SK-N-SH (cell line): ENCODE measurements at regions not wholly inside any gene's neighbourhood (a gene's known extent, or its start where the extent isn't known, plus 50 kb on each side); places are given as distances from the start of the nearest gene placed in this dataset.

Experiments used
- CTCF ChIA-PET: fragments of 300-600, 350-600 bp; formaldehyde crosslinking; extraction: SDS; loops from one replicate; lab custom pipeline; 2021; lab: Yijun Ruan, JAX
- POLR2A ChIA-PET: fragments of 350-600 bp; sonication (Branson Sonifier 250); formaldehyde crosslinking; extraction: SDS; loops from one replicate; lab custom pipeline; 2020; ENCODE audit warnings: antibody characterized with exemption, inconsistent platforms; lab: Yijun Ruan, JAX
- DNase-seq: peaks from one replicate; pipeline ENCODE4 v3.0.0; 2012
- H2AFZ ChIP-seq: fragments of 200-600 bp; sonication (generic); 2 replicates; pipeline ENCODE4 v1.8.1; 2016; ENCODE audit warnings: antibody characterized with exemption, mild to moderate bottlenecking, low read depth
- H3F3A ChIP-seq: fragments of 200-600 bp; sonication (generic); replicated peaks from 2 replicates; pipeline ENCODE3; 2016; ENCODE audit warnings: antibody characterized with exemption, mild to moderate bottlenecking; ENCODE audit not compliant: insufficient read depth
- H3K27ac ChIP-seq, 2 experiments: fragments of 200-500 bp in 1 of 2; fragments of 200-600 bp in 1 of 2; sonication (Bioruptor generic) in 1 of 2; sonication (generic), shearing (Covaris generic) in 1 of 2; 2 replicates each; pipeline versions ENCODE4 v1.5.1 to v1.6.1; 2014 to 2016; ENCODE audit warnings: low read depth in 2 of 2, inconsistent platforms in 1 of 2, low read length in 1 of 2, mild to moderate bottlenecking in 1 of 2, mixed read lengths in 1 of 2
- H3K27me3 ChIP-seq: fragments of 200-600 bp; sonication (generic), shearing (Covaris generic); 2 replicates; pipeline ENCODE4 v1.6.1; 2016; ENCODE audit warnings: mixed run types; ENCODE audit not compliant: insufficient read depth
- H3K36me3 ChIP-seq, 2 experiments: fragments of 200-500 bp in 1 of 2; fragments of 200-600 bp in 1 of 2; sonication (Bioruptor generic) in 1 of 2; sonication (generic) in 1 of 2; replicated peaks in 1 of 2; 2 replicates each; pipeline versions ENCODE3 to v1.5.1; 2014 to 2016; ENCODE audit warnings: low read length in 1 of 2, mild to moderate bottlenecking in 1 of 2; ENCODE audit not compliant: insufficient read depth in 2 of 2, control insufficient read depth in 1 of 2
- H3K4me1 ChIP-seq, 2 experiments: fragments of 200-500 bp in 1 of 2; fragments of 200-600 bp in 1 of 2; sonication (Bioruptor generic) in 1 of 2; sonication (generic), shearing (Covaris generic) in 1 of 2; 2 replicates each; pipeline versions ENCODE4 v1.5.1 to v1.6.1; 2014 to 2016; ENCODE audit warnings: low read depth in 1 of 2, low read length in 1 of 2, mixed run types in 1 of 2; ENCODE audit not compliant: insufficient read depth in 2 of 2, control insufficient read depth in 1 of 2
- H3K4me2 ChIP-seq: fragments of 200-600 bp; sonication (generic), shearing (Covaris generic); 2 replicates; pipeline ENCODE4 v1.6.1; 2017; ENCODE audit warnings: mixed run types
- H3K4me3 ChIP-seq, 2 experiments: fragments of 200-500 bp in 1 of 2; fragments of 200-600 bp in 1 of 2; sonication (Bioruptor generic) in 1 of 2; sonication (generic), shearing (Covaris generic) in 1 of 2; 2 replicates each; pipeline versions ENCODE4 v1.5.1 to v1.8.1; 2014 to 2016; ENCODE audit warnings: low read depth in 2 of 2, inconsistent platforms in 1 of 2, low read length in 1 of 2, mild to moderate bottlenecking in 1 of 2, mixed read lengths in 1 of 2, moderate library complexity in 1 of 2
- H3K79me2 ChIP-seq: fragments of 200-600 bp; sonication (generic); 2 replicates; pipeline ENCODE4 v1.8.1; 2017; ENCODE audit warnings: mild to moderate bottlenecking; ENCODE audit not compliant: insufficient read depth
- H3K9ac ChIP-seq: fragments of 200-600 bp; sonication (generic); 2 replicates; pipeline ENCODE4 v1.6.1; 2017; ENCODE audit warnings: mixed run types
- H3K9me2 ChIP-seq: fragments of 200-600 bp; sonication (generic); 2 replicates; pipeline ENCODE4 v1.6.1; 2017; ENCODE audit warnings: mixed run types
- H3K9me3 ChIP-seq: fragments of 200-600 bp; sonication (generic); 2 replicates; pipeline ENCODE4 v1.6.1; 2017; ENCODE audit warnings: mixed run types, mild to moderate bottlenecking, moderate library complexity
- H4K20me1 ChIP-seq: fragments of 200-600 bp; sonication (generic); 2 replicates; pipeline ENCODE4 v1.6.1; 2017; ENCODE audit warnings: mild to moderate bottlenecking, mixed run types; ENCODE audit not compliant: insufficient read depth
- CHD2 ChIP-seq: fragments of 150-350 bp; IDR thresholded peaks from 2 replicates; pipeline ENCODE4 v1.6.1; 2018; ENCODE audit warnings: low read length; ENCODE audit not compliant: partially characterized antibody
- EZH2phosphoT487 ChIP-seq: fragments of 200-600 bp; sonication (generic); IDR thresholded peaks from 2 replicates; pipeline ENCODE4 v1.6.1; 2017; ENCODE audit warnings: low read depth, mixed run types, mild to moderate bottlenecking, antibody characterized with exemption, moderate library complexity, borderline replicate concordance
- FOXJ3 ChIP-seq: sonication (generic); formaldehyde crosslinking; IDR thresholded peaks from 2 replicates; pipeline ENCODE4 v1.5.1; 2020; ENCODE audit warnings: mild to moderate bottlenecking, missing genetic modification reagents
- GABPA ChIP-seq: IDR thresholded peaks from 2 replicates; pipeline ENCODE4 v1.4.0; 2012; ENCODE audit warnings: low read depth, mild to moderate bottlenecking
- GATA2 ChIP-seq: sonication (generic); formaldehyde crosslinking; IDR thresholded peaks from 2 replicates; pipeline ENCODE4 v1.5.0; 2020; ENCODE audit warnings: mild to moderate bottlenecking, missing genetic modification reagents
- JUND ChIP-seq: IDR thresholded peaks from 2 replicates; pipeline ENCODE4 v1.4.0; 2012
- MEF2A ChIP-seq: IDR thresholded peaks from 2 replicates; pipeline ENCODE4 v1.4.0; 2012; ENCODE audit warnings: low read depth, borderline replicate concordance
- POLR2AphosphoS5 ChIP-seq: IDR thresholded peaks from 2 replicates; pipeline ENCODE4 v1.6.1; 2012; ENCODE audit warnings: low read depth, low read length
- RCOR1 ChIP-seq: fragments of 150-350 bp; IDR thresholded peaks from 2 replicates; pipeline ENCODE4 v1.6.1; 2017; ENCODE audit warnings: antibody characterized with exemption, low read length
- RFX5 ChIP-seq: IDR thresholded peaks from 2 replicates; pipeline ENCODE4 v1.6.1; 2012; ENCODE audit warnings: mild to moderate bottlenecking, improper control_type of control experiment, low read length
- RXRA ChIP-seq: IDR thresholded peaks from 2 replicates; pipeline ENCODE4 v1.4.0; 2012; ENCODE audit warnings: low read depth, mild to moderate bottlenecking, borderline replicate concordance
- TAF1 ChIP-seq: IDR thresholded peaks from 2 replicates; pipeline ENCODE4 v1.6.1; 2012; ENCODE audit warnings: low read depth, mild to moderate bottlenecking, low read length, moderate library complexity, borderline replicate concordance
- YY1 ChIP-seq: IDR thresholded peaks from 2 replicates; pipeline ENCODE4 v1.4.0; 2012; ENCODE audit warnings: low read depth, mild to moderate bottlenecking
- WGBS: methylation state at CpG from one replicate; pipeline ENCODE4 v1.1.6; 2017; ENCODE audit warnings: low lambda C conversion rate; 5-methylcytosine and 5-hydroxymethylcytosine counted together
- TF ChIP-seq, protein P1 (sequence below): IDR thresholded peaks from 2 replicates; pipeline ENCODE4 v1.4.0; 2012; ENCODE audit warnings: low read depth, borderline replicate concordance
- TF ChIP-seq, protein P2 (sequence below): IDR thresholded peaks from 2 replicates; pipeline ENCODE4 v1.4.0; 2012; ENCODE audit warnings: low read depth
- TF ChIP-seq, protein P3 (sequence below): IDR thresholded peaks from 2 replicates; pipeline ENCODE4; 2012
- TF ChIP-seq, protein P4 (sequence below): fragments of 200-600 bp; sonication (generic); IDR thresholded peaks from 2 replicates; pipeline ENCODE4 v1.6.1; 2017; ENCODE audit warnings: antibody characterized with exemption, mild to moderate bottlenecking, moderate library complexity
- TF ChIP-seq, protein P5 (sequence below): fragments of 150-350 bp; IDR thresholded peaks from 2 replicates; pipeline ENCODE4 v1.6.1; 2016; ENCODE audit warnings: mild to moderate bottlenecking, low read depth, low read length

DNA sequence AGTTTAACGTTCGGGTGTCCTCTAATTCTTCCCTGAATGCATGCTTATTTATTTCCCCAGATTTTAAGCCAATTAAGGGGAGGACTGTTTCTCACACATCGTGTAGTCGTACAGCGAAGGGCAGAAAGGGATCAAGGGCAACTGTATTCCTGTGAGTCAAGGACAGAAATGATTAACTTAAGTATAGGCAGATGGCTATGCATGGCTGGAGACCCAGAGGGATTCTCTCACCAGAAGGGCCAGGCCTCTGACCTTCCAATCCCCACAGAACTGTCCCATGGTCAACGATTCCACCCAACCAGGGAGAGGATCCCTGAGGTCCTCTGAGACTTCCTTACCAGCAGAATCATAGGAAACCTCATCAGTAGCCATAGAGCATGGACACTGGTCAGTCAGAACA, 161.8 kb upstream of the MAP1B start:
- CTCF ChIA-PET = no interaction called here
- H3K79me2 ChIP-seq = no peaks in the 10 kb centered on the region
- H3K27me3 ChIP-seq = no peaks in the 10 kb centered on the region
- no peaks in the 10 kb centered on the region for H3K9me2 ChIP-seq
- no peak overlapping the region for H3K4me2 ChIP-seq
- DNase-seq = no peak
- no peak overlapping the region for H3K4me3 ChIP-seq
- no peaks in the 10 kb centered on the region for H3K36me3 ChIP-seq
- POLR2A ChIA-PET = no interaction called here
- TF ChIP-seq, protein P1, sequence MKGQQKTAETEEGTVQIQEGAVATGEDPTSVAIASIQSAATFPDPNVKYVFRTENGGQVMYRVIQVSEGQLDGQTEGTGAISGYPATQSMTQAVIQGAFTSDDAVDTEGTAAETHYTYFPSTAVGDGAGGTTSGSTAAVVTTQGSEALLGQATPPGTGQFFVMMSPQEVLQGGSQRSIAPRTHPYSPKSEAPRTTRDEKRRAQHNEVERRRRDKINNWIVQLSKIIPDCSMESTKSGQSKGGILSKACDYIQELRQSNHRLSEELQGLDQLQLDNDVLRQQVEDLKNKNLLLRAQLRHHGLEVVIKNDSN = no peak
- TF ChIP-seq, protein P2, sequence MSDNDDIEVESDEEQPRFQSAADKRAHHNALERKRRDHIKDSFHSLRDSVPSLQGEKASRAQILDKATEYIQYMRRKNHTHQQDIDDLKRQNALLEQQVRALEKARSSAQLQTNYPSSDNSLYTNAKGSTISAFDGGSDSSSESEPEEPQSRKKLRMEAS = no peak
- no peak for TF ChIP-seq FOXJ3 (CRISPR knock-in tag)
- TF ChIP-seq RCOR1 = no peak
- no peak for TF ChIP-seq YY1
- no peak for TF ChIP-seq GABPA
- TF ChIP-seq, protein P3, sequence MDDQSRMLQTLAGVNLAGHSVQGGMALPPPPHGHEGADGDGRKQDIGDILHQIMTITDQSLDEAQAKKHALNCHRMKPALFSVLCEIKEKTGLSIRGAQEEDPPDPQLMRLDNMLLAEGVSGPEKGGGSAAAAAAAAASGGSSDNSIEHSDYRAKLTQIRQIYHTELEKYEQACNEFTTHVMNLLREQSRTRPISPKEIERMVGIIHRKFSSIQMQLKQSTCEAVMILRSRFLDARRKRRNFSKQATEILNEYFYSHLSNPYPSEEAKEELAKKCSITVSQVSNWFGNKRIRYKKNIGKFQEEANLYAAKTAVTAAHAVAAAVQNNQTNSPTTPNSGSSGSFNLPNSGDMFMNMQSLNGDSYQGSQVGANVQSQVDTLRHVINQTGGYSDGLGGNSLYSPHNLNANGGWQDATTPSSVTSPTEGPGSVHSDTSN = no peak
- TF ChIP-seq, protein P4, sequence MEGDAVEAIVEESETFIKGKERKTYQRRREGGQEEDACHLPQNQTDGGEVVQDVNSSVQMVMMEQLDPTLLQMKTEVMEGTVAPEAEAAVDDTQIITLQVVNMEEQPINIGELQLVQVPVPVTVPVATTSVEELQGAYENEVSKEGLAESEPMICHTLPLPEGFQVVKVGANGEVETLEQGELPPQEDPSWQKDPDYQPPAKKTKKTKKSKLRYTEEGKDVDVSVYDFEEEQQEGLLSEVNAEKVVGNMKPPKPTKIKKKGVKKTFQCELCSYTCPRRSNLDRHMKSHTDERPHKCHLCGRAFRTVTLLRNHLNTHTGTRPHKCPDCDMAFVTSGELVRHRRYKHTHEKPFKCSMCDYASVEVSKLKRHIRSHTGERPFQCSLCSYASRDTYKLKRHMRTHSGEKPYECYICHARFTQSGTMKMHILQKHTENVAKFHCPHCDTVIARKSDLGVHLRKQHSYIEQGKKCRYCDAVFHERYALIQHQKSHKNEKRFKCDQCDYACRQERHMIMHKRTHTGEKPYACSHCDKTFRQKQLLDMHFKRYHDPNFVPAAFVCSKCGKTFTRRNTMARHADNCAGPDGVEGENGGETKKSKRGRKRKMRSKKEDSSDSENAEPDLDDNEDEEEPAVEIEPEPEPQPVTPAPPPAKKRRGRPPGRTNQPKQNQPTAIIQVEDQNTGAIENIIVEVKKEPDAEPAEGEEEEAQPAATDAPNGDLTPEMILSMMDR = no peak
- no peak for TF ChIP-seq POLR2AphosphoS5
- TF ChIP-seq CHD2 = no peak
- TF ChIP-seq, protein P5, sequence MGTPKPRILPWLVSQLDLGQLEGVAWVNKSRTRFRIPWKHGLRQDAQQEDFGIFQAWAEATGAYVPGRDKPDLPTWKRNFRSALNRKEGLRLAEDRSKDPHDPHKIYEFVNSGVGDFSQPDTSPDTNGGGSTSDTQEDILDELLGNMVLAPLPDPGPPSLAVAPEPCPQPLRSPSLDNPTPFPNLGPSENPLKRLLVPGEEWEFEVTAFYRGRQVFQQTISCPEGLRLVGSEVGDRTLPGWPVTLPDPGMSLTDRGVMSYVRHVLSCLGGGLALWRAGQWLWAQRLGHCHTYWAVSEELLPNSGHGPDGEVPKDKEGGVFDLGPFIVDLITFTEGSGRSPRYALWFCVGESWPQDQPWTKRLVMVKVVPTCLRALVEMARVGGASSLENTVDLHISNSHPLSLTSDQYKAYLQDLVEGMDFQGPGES = no peak
- TF ChIP-seq RXRA = no peak
- no peak for TF ChIP-seq JUND
- TF ChIP-seq EZH2phosphoT487 = no peak
- TF ChIP-seq RFX5 = no peak
- TF ChIP-seq GATA2 (CRISPR knock-in tag) = no peak
- no peak for TF ChIP-seq MEF2A
- no peak for TF ChIP-seq TAF1
- TF ChIP-seq, all 33 proteins: peak for 0
- 53% methylated on average over 6 of the region's 6 CpGs for WGBS
- H3K9ac ChIP-seq = no peak overlapping the region
- H3K9me3 ChIP-seq = no peaks in the 10 kb centered on the region
- no peaks in the 10 kb centered on the region for H3F3A ChIP-seq
- no peak overlapping the region for H3K27ac ChIP-seq
- H4K20me1 ChIP-seq = no peaks in the 10 kb centered on the region
- no peak overlapping the region for H2AFZ ChIP-seq
- no peaks in the 10 kb centered on the region for H3K4me1 ChIP-seq
